Umbilical cord (tissue), 1 donor: ENCODE measurements at regions not wholly inside any gene's neighbourhood (a gene's known extent, or its start where the extent isn't known, plus 50 kb on each side); places are given as distances from the start of the nearest gene placed in this dataset.
"Not testable (repeated sequence)": the region's sequence is repeated elsewhere in the genome, so short reads cannot be mapped to it uniquely, and the experiment has no call there.

Experiments used
- DNase-seq: peaks from one replicate; pipeline ENCODE4 v3.0.0-alpha.2; 2015; ENCODE audit warnings: low spot score

DNA sequence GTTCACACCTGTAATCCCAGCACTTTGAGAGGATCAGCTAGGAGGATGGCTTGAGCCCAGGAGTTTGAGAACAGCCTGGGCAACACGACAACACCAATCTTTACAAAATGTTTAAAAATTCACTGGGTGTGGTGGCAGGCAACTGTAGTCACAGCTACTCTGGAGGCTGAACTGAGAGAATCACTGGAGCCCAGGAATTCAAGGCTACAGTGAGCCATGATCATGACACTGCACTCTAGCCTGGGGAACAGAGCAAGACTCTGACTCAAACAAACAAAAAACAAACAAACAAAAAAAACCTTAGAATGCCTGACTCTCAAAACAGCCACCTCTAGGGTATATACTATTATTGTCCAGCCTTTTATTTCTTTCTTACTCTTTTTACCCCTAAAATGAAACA lies 56.5 kb upstream of the PAPSS2 start:
- DNase-seq = no peak

DNA sequence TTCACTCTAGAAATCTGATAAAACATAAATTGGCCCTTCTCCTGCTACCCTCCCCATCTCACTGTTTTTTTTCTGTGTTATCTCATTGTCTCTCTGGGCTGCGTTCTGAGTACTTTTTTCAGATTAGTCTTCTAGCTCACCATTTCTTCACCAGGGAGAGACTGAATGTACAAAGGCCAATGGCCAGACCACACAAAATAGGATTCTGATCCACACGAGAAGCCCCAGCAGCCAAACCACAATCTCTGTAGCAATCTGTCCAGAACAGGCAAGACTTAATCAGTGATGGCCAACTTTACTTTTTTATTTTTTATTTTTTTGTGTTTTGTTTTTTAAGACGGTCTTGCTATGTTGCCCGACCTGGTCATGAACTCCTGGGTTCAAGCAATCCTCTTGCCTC lies 55.9 kb upstream of the PAPSS2 start:
- DNase-seq = no peak

DNA sequence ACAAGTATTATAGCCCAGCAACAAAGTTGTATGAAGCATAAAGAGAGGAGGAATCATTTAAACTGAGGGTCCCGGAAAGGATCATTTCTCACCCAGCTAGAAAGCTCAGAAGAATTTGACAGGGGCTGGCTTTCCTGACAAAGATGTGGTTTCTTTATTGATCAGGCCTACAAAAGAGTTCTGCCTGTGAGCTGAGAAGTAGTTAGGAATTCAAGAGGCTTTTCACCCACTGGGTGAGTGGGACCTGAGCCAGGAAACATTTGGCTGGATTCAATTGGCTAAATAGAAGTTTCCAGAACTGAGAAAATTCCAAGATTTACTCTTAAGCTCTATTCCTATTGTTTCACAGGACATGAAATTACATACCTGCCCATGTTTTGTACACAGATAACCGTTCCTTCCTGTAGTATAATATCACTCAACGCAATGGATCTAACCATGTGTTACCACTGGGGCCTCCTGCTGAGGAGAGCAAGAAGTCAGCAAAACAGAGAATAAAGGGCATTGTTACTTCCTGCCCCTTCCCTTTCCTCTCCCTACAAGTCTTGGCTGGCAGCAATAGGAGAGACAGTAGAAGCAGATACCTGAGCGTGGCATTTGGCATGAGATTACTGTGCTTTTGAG lies 53.9 kb upstream of the PAPSS2 start:
- DNase-seq = no peak

DNA sequence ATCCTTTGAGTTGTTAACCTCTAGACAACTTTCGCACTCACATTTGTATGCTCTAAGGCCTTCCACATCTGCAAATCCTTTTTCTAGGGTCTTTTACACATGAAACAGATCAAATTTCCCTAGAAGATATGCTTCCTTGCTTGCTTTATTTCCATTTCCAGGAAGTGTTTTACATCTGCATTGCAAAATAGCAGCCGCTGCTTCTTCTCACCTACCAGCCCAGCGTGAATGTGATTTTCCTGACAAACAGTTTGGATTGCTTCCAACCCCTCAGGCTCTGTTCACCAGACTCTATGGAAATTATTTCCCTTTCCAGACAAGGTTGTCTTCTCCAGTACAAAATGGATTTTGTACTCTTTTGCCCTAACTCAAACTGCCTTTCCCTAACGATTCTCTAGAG lies 50.9 kb upstream of the PAPSS2 start:
- DNase-seq = peak; percentile 39

DNA sequence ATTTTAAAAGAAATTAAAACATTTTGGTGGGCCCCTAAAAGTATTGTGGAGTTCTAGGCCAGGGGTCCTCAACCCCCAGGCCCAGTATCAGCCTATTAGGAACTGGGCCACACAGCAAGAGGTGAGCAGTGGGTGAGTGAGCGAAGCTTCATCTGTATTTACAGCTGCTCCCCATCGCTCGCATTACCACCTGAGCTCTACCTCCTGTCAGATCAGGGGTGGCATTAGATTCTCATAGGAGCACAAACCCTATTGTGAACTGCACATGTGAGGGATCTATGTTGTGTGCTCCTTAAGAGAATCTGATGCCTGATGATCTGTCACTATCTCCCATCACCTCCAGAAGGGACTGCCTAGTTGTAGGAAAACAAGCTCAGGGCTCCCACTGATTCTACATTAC lies 50.1 kb upstream of the PAPSS2 start:
- not testable (repeated sequence) for DNase-seq
